Neural crest cell (in vitro differentiated cells): ENCODE measurements at regions not wholly inside any gene's neighbourhood (a gene's known extent, or its start where the extent isn't known, plus 50 kb on each side); places are given as distances from the start of the nearest gene placed in this dataset.
A peak's percentile ranks its signal among the peaks of the same experiment; 100 is the strongest.

Experiments
- DNase-seq: peaks from one replicate; pipeline ENCODE4 v3.0.0; 2021; ENCODE audit warnings: low read depth, mixed read lengths, low spot score
- H3K27ac Mint-ChIP-seq: one replicate; pipeline ENCODE4 v1.8.0; 2021; ENCODE audit warnings: mild to moderate bottlenecking, mixed read lengths; ENCODE audit not compliant: unreplicated experiment
- H3K27me3 Mint-ChIP-seq: 2 replicates; pipeline ENCODE4 v1.8.0; 2021; ENCODE audit warnings: low read depth, mild to moderate bottlenecking, mixed read lengths
- H3K36me3 Mint-ChIP-seq: 2 replicates; pipeline ENCODE4 v1.8.0; 2021; ENCODE audit warnings: low read depth, mild to moderate bottlenecking, mixed read lengths
- H3K4me1 Mint-ChIP-seq: 2 replicates; pipeline ENCODE4 v1.8.0; 2021; ENCODE audit warnings: mixed read lengths
- H3K4me3 Mint-ChIP-seq: one replicate; pipeline ENCODE4 v1.8.0; 2021; ENCODE audit warnings: mild to moderate bottlenecking, mixed read lengths
- H3K9me3 Mint-ChIP-seq: 2 replicates; pipeline ENCODE4 v1.8.0; 2021; ENCODE audit warnings: mixed read lengths
- TF ChIP-seq, protein P1 (sequence below): fragments of 200-600 bp; sonication (generic); conservative IDR thresholded peaks from 2 replicates; pipeline ENCODE4 v1.5.0; 2021; ENCODE audit warnings: antibody characterized with exemption, mild to moderate bottlenecking

DNA sequence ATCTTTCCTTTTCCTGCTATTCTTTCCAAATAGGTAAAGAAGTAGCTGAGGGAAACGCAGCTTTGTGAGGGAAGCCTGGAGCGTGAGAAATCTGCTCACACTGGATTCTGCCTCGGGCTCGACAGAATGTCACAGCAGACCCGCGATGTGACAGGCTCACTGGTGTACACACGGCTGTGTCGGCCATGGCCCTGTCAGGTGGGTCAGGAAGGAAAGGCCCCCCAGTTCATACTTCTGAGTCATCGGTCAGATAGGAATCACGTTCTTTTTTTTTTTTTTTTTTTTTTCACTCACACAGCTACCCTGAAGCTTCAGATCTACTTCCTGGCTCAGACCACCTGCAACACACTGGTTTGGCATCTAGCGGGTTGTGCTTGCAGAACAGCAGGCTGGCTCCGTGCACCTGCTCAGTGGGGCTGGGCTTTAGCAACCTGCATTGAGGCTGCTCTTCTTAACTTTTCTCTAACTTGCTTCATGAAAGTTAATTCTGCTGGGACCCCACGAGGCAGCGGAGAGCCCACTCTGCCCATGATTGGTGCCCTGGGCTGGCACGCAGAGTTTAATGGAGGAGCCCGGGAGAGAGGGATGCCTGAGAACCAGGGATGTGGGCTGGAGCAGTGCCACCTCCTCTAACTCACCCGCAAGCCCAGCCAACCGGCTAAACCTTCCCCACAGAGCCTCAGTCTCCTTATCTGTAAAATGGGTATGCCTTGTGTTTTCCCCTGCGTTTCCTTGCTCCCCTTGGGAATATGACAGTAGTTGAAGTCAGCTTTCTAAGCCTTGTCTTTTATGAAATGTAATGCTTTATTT lies 61.5 kb upstream of the FNDC1 start:
- no peak for DNase-seq

DNA sequence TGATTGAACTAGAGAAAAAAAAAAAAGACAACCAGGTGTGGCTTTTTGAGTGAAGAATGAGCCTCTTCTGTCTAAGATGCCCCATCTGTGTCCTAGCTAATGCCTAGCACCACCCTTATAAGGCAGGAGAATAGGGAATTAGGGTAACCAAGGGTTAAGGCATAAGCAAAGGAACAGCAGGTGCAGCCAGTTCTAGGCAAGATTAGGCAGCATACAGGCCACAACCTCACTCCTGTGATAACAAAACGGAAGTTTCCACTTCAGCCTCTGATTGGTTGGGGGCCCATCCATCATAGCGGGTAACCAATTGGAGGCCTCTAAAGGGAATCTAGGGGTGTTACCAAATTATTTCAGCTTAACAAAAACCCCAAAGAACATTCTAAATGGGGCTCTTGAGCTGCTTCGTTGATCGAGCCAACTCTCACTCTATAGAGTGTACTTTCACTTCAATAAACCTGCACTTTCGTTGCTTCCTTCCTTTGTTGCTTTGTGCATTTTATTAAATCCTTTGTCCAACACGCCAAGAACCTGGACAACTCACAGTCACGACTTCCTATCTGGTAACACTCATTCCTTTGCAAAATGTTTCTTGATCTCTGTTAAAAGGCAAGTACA lies 61.9 kb upstream of the TAGAP start:
- Mint-ChIP-seq H3K27me3 (peaks cover 3% of the 10 kb centered on the region), H3K4me1 (peaks cover 4% of the 10 kb centered on the region), H3K36me3 (no peaks in the 10 kb centered on the region), H3K9me3 (no peaks in the 10 kb centered on the region), H3K4me3 (no peak overlapping the region), H3K27ac (no peak overlapping the region)
- peak; percentile 21 for DNase-seq
- TF ChIP-seq, protein P1, sequence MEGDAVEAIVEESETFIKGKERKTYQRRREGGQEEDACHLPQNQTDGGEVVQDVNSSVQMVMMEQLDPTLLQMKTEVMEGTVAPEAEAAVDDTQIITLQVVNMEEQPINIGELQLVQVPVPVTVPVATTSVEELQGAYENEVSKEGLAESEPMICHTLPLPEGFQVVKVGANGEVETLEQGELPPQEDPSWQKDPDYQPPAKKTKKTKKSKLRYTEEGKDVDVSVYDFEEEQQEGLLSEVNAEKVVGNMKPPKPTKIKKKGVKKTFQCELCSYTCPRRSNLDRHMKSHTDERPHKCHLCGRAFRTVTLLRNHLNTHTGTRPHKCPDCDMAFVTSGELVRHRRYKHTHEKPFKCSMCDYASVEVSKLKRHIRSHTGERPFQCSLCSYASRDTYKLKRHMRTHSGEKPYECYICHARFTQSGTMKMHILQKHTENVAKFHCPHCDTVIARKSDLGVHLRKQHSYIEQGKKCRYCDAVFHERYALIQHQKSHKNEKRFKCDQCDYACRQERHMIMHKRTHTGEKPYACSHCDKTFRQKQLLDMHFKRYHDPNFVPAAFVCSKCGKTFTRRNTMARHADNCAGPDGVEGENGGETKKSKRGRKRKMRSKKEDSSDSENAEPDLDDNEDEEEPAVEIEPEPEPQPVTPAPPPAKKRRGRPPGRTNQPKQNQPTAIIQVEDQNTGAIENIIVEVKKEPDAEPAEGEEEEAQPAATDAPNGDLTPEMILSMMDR = no peak

More for the DNA sequence above, 61.5 kb upstream of the FNDC1 start:
- Mint-ChIP-seq H3K27me3 (peaks cover 3% of the 10 kb centered on the region), H3K36me3 (no peaks in the 10 kb centered on the region), H3K4me1 (peaks cover 4% of the 10 kb centered on the region), H3K27ac (no peak overlapping the region), H3K9me3 (no peaks in the 10 kb centered on the region), H3K4me3 (no peak overlapping the region)
- TF ChIP-seq, protein P1 = no peak

DNA sequence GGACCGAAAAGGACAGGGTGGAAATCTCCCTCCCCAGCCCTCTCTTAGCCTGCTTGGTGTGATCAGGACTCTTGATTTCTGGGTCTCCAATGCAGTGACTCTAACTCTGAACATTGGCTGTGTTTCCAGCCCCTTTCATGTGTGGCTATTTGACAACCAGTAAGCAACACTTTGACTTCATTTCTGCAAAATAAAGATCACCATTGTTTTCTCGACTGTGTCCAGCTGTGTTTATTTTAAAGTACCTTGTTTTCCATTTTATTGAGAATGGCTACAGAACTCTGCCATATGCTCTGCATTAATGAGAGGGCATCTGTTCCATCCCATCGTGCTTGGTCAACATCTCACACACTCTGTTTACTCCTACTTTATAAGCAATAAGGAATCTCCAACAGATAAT lies 60.9 kb upstream of the TAGAP start:
- Mint-ChIP-seq H3K27ac (no peak overlapping the region), H3K9me3 (no peaks in the 10 kb centered on the region), H3K4me1 (peaks cover 4% of the 10 kb centered on the region), H3K4me3 (no peak overlapping the region), H3K36me3 (no peaks in the 10 kb centered on the region), H3K27me3 (peaks cover 3% of the 10 kb centered on the region)
- TF ChIP-seq, protein P1 = no peak
- DNase-seq = no peak

DNA sequence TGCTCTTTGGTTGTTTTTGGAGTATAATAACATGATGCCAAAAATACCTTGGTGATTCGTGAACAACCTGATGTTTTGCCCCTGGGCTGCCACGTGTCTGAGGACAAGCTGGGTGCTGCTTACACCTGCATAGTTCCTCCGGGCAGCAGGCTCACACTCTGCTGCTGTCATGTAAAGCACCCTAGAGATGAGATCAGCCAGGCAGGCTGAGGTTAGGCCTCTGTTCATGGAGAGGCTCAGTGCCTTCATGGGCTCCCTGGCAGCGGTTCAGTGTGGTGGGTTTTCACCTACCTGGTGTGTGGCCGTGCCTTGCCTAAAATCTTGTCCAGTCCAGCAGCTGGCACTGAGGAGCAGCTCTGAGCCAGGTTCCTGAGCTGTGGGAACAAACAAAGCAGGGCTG lies 60.1 kb upstream of the TAGAP start:
- H3K36me3 Mint-ChIP-seq = no peaks in the 10 kb centered on the region
- H3K4me3 Mint-ChIP-seq = no peak overlapping the region
- peaks cover 4% of the 10 kb centered on the region for H3K4me1 Mint-ChIP-seq
- no peak overlapping the region for H3K27ac Mint-ChIP-seq
- no peak for DNase-seq
- TF ChIP-seq, protein P1 = no peak
- peaks cover 3% of the 10 kb centered on the region for H3K27me3 Mint-ChIP-seq
- H3K9me3 Mint-ChIP-seq = no peaks in the 10 kb centered on the region

GRCh38 chr6:159104163-159104925 lies 59.6 kb upstream of the TAGAP start:
- TF ChIP-seq, protein P1 = peak; percentile 90
- H3K4me1 Mint-ChIP-seq = peaks cover 4% of the 10 kb centered on the region
- peaks cover 3% of the 10 kb centered on the region for H3K27me3 Mint-ChIP-seq
- H3K27ac Mint-ChIP-seq = no peak overlapping the region
- peak; percentile 57 for DNase-seq
- no peaks in the 10 kb centered on the region for H3K36me3 Mint-ChIP-seq
- H3K4me3 Mint-ChIP-seq = no peak overlapping the region
- H3K9me3 Mint-ChIP-seq = no peaks in the 10 kb centered on the region
